ENCODE measurements at regions not wholly inside any gene's neighbourhood (a gene's known extent, or its start where the extent isn't known, plus 50 kb on each side); places are given as distances from the start of the nearest gene placed in this dataset.
"Not testable (repeated sequence)": the region's sequence is repeated elsewhere in the genome, so short reads cannot be mapped to it uniquely, and the experiment has no call there.

GRCh38 chr3:56926947-56927282 lies 125.2 kb upstream of the ARHGEF3 start:
- no peak for TF ChIP-seq ZFX (IDR thresholded peaks at IDR 0.05; ENCODE audit: borderline replicate concordance)
- TF ChIP-seq, protein P1, sequence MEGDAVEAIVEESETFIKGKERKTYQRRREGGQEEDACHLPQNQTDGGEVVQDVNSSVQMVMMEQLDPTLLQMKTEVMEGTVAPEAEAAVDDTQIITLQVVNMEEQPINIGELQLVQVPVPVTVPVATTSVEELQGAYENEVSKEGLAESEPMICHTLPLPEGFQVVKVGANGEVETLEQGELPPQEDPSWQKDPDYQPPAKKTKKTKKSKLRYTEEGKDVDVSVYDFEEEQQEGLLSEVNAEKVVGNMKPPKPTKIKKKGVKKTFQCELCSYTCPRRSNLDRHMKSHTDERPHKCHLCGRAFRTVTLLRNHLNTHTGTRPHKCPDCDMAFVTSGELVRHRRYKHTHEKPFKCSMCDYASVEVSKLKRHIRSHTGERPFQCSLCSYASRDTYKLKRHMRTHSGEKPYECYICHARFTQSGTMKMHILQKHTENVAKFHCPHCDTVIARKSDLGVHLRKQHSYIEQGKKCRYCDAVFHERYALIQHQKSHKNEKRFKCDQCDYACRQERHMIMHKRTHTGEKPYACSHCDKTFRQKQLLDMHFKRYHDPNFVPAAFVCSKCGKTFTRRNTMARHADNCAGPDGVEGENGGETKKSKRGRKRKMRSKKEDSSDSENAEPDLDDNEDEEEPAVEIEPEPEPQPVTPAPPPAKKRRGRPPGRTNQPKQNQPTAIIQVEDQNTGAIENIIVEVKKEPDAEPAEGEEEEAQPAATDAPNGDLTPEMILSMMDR (IDR thresholded peaks at IDR 0.05) = no peak
- H3K27ac ChIP-seq = no peak overlapping the region

DNA sequence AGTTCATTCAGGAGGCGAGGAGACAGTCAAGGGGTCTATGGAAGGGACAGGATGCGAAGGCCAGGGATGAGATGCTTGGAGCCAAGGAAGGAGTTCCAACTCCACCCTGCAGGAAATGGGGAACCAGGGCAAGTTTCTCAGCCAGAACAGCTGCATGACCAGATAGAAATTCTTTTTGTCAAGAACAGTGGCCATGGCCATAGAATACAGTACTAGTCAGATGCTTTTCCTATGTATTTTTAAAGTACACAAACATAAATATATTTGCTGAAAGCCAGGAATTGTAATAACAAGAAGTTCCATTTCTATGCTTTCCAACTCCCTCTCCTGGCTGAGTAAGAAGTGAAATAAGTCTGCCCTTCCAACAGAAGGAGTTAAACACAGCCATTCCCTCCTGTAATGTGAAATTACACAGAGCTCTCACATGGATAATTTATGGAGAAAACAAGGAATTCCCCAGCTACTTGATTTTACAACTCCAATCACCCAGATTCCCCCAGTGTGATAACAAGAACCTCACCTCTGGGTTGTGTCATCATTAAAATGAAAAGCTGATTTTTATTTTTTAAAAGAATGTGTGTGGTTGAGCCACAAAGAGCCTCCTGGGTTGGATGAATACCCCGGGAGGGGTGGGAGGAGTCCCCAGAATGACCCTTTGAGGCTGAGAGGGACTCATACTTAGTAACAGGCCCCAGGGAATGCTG lies 124.6 kb upstream of the ARHGEF3 start:
- no peak overlapping the region for H3K27ac ChIP-seq

DNA sequence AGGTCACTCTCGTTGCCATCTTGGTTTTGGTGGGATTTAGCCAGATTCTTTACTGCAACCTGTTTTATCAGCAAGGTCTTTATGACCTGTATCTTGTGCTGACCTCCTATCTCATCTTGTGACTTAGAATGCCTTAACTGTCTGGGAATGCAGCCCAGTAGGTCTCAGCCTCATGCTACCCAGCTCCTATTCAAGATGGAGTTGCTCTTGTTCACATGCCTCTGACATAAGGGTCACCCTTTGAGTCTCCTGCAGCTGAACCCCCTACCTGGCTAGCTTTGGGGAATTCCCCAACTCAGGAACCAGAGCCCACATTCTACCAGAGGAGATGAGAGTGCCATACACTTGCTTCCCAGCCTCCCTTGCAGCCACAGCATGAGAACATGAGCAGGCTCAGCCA lies 123.0 kb upstream of the ARHGEF3 start:
- not testable (repeated sequence) for H3K27ac ChIP-seq

More for the DNA sequence above, 124.6 kb upstream of the ARHGEF3 start:
- no peak for TF ChIP-seq ZFX (IDR thresholded peaks at IDR 0.05; ENCODE audit: borderline replicate concordance)
- TF ChIP-seq, protein P1 (IDR thresholded peaks at IDR 0.05) = no peak

- H3K27ac ChIP-seq = no peak overlapping the region
- TF ChIP-seq, protein P1 (IDR thresholded peaks at IDR 0.05) = no peak
- no peak for TF ChIP-seq ZFX (IDR thresholded peaks at IDR 0.05; ENCODE audit: borderline replicate concordance)
These were observed 121.9 kb upstream of the ARHGEF3 start for GRCh38 chr3:56923526-56924224.

GRCh38 chr3:56921573-56922453 lies 120.1 kb upstream of the ARHGEF3 start:
- H3K27ac ChIP-seq = no peak overlapping the region
- no peak for TF ChIP-seq ZFX (IDR thresholded peaks at IDR 0.05; ENCODE audit: borderline replicate concordance)
- TF ChIP-seq, protein P1 (IDR thresholded peaks at IDR 0.05) = no peak

GRCh38 chr3:56919797-56920195 lies 118.0 kb upstream of the ARHGEF3 start:
- TF ChIP-seq ZFX (IDR thresholded peaks at IDR 0.05; ENCODE audit: borderline replicate concordance) = no peak
- TF ChIP-seq, protein P1 (IDR thresholded peaks at IDR 0.05) = no peak
- H3K27ac ChIP-seq = no peak overlapping the region

GRCh38 chr3:56919137-56919796 lies 117.5 kb upstream of the ARHGEF3 start:
- TF ChIP-seq, protein P1 (IDR thresholded peaks at IDR 0.05) = no peak
- no peak overlapping the region for H3K27ac ChIP-seq

All from 22Rv1 (cell line).